ENCODE measurements at regions not wholly inside any gene's neighbourhood (a gene's known extent, or its start where the extent isn't known, plus 50 kb on each side); places are given as distances from the start of the nearest gene placed in this dataset.

DNA sequence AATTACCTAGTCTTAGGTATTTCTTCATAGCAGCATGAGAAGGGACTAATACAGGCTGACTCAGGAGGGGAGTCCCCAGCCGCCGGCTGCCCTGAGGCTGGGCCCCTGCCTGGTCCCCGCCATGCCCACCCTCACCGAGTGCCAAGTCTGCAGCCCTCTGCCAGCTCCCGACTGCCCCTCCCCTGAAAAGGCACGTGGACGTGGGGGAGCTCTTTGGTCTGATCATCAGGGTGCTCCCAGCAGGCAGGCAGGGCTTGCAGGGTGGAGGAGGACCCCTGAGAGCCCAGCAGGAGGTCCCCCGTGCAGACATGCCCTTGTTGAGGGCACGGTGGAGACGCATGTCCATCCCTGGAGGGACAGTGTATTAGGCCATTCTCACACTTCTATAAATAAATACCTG is 110.9 kb downstream of the UNCX start:
- DNase-seq, result no peak

DNA sequence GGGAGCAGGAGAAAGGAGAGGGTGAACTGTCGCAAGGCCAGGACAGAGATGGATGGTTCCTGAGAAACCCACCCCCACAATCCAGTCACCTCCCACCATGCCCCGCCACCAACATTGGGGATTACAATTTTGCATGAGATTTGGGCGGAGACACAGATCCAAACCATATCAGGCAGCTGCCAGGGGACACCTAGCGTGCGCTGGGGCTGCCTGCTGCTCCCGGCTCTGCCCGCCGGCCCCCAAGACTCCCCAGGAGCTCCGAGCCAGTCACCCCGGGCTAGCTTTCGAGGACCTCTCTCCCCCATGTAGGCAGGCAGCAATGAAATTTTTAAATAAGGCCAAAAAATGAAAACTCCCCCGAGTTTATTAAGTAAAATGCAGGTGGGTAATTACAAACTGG is 111.7 kb downstream of the UNCX start:
- Histone ChIP-seq H3K4me1 (replicated peaks in 1 of 2) (no peaks in the 10 kb centered on the region), H3K9me3 (replicated peaks in 1 of 3) (no peaks in the 10 kb centered on the region), H3K27ac (no peak overlapping the region), H3K27me3 (peaks cover 22% of the 10 kb centered on the region), H3K36me3 (replicated peaks in 1 of 2) (no peaks in the 10 kb centered on the region), H3K4me3 (no peak overlapping the region)
- DNase-seq, result no peak
- TF ChIP-seq POLR2A (IDR thresholded peaks at IDR 0.05), result no peak
- TF ChIP-seq, protein P1, sequence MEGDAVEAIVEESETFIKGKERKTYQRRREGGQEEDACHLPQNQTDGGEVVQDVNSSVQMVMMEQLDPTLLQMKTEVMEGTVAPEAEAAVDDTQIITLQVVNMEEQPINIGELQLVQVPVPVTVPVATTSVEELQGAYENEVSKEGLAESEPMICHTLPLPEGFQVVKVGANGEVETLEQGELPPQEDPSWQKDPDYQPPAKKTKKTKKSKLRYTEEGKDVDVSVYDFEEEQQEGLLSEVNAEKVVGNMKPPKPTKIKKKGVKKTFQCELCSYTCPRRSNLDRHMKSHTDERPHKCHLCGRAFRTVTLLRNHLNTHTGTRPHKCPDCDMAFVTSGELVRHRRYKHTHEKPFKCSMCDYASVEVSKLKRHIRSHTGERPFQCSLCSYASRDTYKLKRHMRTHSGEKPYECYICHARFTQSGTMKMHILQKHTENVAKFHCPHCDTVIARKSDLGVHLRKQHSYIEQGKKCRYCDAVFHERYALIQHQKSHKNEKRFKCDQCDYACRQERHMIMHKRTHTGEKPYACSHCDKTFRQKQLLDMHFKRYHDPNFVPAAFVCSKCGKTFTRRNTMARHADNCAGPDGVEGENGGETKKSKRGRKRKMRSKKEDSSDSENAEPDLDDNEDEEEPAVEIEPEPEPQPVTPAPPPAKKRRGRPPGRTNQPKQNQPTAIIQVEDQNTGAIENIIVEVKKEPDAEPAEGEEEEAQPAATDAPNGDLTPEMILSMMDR (IDR thresholded peaks at IDR 0.05), result no peak
- 77 to 83% (median 79%) methylated on average over 9 to 12 of the region's 12 CpGs for WGBS, 4 donors
- intact Hi-C loops (cut with DNase I), result no loop called here

More for the DNA sequence above, 110.9 kb downstream of the UNCX start:
- Histone ChIP-seq H3K9me3 (replicated peaks in 1 of 3) (no peaks in the 10 kb centered on the region), H3K4me3 (no peak overlapping the region), H3K27ac (no peak overlapping the region), H3K36me3 (replicated peaks in 1 of 2) (no peaks in the 10 kb centered on the region), H3K27me3 (peaks cover 22% of the 10 kb centered on the region), H3K4me1 (replicated peaks in 1 of 2) (no peaks in the 10 kb centered on the region)
- no peak for TF ChIP-seq POLR2A (IDR thresholded peaks at IDR 0.05)
- TF ChIP-seq, protein P1 (IDR thresholded peaks at IDR 0.05), result no peak
- intact Hi-C loops (cut with DNase I), result no loop called here
- 42 to 74% (median 62%) methylated on average over 2 to 10 of the region's 10 CpGs for WGBS, 4 donors

DNA sequence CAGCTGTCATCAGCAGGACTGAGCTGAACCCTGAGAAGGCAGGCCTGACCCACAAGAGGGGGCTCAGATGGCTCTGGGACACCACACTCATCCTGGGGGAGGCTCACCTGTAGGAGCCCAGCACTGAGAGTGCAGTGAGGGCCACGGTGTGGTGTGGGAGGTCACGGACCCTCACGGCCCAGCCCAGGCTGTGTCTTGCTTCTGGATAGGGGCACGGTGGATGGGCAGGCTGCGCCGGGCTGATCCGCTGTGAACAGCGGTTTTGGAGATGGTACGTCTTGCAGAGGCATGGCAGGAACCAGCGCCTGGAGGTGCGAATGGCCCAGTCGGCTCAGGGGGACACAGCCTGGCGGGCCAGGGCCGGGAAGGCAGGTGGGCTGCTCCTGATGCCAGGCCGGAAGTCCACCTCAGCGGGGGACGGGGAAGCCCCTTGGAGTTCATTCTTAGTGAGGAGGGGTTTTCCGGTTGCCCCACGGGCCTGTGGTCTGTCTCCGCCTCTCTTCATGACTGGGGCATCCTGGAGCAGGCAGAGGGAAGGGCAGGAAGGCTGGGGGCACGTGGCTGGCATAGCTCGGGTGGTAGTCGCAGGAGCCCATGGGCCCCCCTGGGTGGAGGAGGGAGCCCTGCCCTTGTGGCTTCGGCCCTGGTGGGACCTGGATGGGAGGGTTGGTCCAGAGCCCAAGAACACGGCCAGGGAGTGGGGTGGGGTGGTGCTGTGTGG is 112.5 kb downstream of the UNCX start:
- no peak for DNase-seq
- 74 to 85% (median 81%) methylated on average over 11 to 25 of the region's 25 CpGs for WGBS, 4 donors
- Histone ChIP-seq H3K36me3 (replicated peaks in 1 of 2) (no peaks in the 10 kb centered on the region), H3K4me1 (replicated peaks in 1 of 2) (no peaks in the 10 kb centered on the region), H3K27me3 (peaks cover 22% of the 10 kb centered on the region), H3K4me3 (no peak overlapping the region), H3K27ac (no peak overlapping the region), H3K9me3 (replicated peaks in 1 of 3) (no peaks in the 10 kb centered on the region)
- TF ChIP-seq, protein P1 (IDR thresholded peaks at IDR 0.05), result no peak
- no peak for TF ChIP-seq POLR2A (IDR thresholded peaks at IDR 0.05)
- intact Hi-C loops (cut with DNase I), result no loop called here

DNA sequence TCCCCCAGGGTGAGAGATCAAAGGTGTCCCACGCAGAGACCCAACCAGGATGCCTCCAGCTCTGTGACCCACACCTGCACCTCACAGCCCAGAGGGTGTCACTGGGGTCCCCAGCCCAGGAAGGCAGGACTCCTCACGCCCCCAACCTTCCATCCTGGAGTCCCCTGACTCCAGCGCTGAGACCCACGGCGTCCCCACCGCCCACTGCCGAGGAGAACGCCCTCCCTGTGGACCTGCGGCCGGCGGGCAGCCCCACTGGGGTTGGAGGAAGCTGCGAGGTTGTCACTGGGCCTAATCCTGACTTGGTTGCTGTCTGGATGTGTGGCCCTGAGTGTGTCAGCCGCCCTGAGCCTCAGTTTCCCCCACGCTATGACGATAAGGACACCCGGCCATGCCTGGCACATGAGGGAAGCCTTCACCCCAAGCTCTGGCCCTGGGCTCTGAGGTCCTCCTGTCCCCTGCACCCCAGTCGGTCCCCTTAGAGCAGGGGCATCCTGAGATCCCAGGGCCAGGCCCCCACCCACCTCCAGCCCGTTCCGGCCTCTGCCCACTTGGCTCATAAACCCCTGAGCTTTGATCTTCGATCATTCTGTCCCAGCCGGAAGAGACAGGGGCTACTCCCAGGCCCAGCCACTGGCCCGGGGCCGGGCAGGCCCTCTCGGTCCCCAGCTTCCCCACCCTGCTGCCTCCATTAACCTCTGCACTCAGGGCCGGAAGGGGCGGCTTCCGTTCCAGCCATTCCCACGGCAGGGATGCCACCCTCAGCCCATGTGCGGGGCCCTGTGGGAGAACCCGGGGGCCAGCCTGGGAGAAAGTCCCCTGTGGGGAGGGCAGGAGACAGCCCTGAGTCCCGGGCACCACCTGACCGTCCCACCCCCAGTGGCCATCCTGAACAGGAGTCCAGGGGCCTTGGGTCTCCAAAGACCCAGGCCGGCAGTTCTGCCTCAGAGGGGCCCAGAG is 113.2 kb downstream of the MICALL2 start:
- intact Hi-C loops (cut with DNase I), result no loop called here
- peaks cover 15% of the 10 kb centered on the region for H3K27me3 ChIP-seq
- 62 to 72% (median 68%) methylated on average over 20 to 33 of the region's 33 CpGs for WGBS, 4 donors

More for the DNA sequence above, 113.2 kb downstream of the MICALL2 start:
- H3K36me3 ChIP-seq (replicated peaks in 1 of 2), result no peaks in the 10 kb centered on the region
- H3K9me3 ChIP-seq (replicated peaks in 1 of 3), result no peaks in the 10 kb centered on the region
- no peaks in the 10 kb centered on the region for H3K4me1 ChIP-seq (replicated peaks in 1 of 2)
- TF ChIP-seq, protein P1 (IDR thresholded peaks at IDR 0.05), result no peak
- no peak for TF ChIP-seq POLR2A (IDR thresholded peaks at IDR 0.05)
- H3K27ac ChIP-seq, result no peak overlapping the region
- DNase-seq, result no peak
- H3K4me3 ChIP-seq, result no peak overlapping the region

Measured in adrenal gland (tissue), 9 donors.